NCI-H187 treated with DMSO at 0.1 percent for 48 hours (cell line): ENCODE measurements at regions not wholly inside any gene's neighbourhood (a gene's known extent, or its start where the extent isn't known, plus 50 kb on each side); places are given as distances from the start of the nearest gene placed in this dataset.
"Not testable (repeated sequence)": the region's sequence is repeated elsewhere in the genome, so short reads cannot be mapped to it uniquely, and the experiment has no call there.

ENCODE experiments used
- DNase-seq: peaks from one replicate; lab custom pipeline; 2025; lab: John Stamatoyannopoulos, UW

DNA sequence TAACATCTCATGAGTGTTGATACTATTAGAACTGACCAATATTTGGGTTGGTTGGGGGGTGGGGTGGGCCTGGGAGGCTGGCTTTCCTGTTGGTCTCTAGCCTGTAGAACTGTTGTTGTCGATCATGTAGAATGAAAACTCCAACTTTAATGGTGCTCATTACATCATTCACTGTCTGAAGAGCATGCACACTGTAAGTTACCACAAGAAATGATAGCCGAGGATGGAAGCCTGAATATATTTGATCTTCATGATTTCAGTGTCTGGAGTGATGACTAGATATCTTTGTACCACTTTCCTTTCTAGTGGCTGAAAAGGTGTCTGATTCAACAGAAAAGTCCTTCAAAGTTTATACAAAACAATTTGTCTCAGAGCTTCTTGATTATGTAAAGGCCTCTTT is 123.6 kb downstream of the XCL2 start:
- DNase-seq, result no peak

DNA sequence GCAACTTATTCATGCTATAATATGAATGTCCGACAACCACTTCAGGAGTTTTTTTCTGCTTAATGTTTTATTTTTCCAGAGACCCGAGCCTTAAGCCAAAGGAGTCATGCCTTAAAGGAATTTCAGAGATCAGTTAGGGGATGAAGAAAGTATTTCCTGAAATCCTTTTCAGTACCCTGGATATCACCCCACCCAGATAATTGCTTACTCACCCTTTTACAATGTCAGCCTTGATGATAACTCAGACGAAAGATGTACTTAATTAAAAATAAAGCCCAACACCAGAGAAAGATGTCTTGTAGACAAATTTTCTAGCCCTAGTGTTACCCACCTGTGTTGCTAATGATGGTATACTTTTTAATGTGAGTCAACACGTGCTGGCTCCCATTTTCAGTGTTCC is 124.1 kb downstream of the XCL2 start:
- no peak for DNase-seq

DNA sequence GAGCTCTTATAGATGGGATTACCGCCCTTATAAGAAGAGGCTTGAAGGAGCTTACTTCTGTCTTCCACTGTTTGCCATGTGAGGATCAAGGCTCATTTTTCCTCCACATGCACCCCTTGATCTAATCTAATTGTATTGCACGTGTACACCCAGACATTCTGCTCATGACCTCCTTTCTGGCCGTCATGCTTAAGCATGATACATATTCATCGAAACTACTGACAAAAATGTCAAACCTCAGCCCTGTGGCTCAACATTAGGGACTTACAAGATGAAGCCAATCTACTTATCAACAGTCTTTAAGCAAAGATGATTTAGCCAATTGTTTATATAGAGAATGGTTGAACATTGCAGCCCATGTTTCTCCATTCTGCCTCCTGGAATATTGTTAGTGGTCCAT is 127.6 kb downstream of the XCL2 start:
- DNase-seq, result no peak

DNA sequence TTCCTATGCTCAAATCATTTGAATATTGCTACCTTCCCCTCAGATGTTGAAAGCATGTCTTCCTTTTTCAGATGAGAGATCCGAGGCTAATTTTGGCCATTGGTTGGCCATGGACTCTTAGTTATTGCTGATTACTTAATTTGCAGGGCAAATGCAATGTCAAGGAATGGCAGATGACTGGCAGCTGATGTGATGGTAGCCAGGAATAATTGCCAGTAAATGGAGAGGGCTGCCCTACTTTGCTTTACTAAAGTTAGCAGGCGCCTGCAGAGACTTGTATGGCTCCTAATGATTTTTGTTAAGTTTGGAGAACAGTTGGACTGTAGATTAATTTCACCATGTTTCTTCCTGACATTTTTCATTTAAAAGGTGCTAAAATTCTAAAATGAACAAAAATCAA is 128.9 kb downstream of the XCL2 start:
- DNase-seq, result no peak

DNA sequence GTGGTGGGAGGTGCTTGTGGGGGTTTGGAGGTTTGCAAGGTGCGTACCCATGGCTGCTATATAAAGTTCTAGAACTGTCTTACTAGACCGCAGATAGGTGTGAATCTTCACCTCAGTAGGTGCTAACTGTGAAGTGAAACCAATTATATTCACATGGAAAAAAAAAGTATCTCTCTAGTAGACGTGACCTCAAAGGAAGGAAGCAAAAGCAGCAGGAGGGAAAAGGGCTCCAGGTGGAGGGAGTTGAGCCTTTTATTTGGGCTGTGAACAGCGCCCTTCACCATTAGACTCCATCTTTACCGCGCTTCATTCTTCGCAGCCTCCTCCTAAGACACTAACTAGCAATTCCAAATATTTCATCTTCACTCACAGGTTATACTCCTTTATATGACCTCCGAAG is 129.8 kb downstream of the TBX19 start:
- DNase-seq, result no peak

DNA sequence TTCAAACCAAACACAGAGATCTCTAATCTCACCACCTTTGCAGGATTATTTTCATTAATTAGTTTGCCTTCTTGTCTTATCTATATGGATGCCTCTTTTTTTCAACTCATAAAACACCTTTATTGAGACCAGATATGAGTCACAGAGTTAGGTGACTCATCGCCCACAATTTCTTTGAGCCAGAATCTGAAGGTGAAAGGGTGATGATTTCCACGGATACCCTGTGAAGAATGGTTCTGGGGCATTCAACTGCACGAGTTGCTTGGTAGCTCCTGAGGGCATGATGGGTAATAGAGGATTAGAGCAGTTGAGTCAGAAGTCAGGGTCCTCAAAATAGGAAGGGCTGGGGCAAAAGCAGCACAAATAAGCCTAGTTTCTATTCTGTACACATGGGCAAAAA is 128.2 kb downstream of the TBX19 start:
- no peak for DNase-seq

DNA sequence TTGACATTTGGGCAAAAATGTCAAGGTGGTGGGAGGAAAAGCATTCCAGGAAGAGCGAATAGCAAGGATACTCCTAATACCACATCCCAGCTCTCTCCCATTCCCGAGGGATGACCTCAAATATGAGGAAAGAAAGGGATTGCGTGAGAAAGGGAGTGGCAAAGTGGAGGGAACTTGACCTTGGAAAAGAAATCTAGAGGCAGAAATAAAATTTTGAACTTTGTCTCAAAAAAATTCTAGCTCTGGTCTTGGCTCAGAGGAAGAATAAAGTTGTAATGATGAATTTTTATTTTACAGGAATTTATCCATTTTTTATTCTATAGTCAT is 127.8 kb downstream of the TBX19 start:
- no peak for DNase-seq

DNA sequence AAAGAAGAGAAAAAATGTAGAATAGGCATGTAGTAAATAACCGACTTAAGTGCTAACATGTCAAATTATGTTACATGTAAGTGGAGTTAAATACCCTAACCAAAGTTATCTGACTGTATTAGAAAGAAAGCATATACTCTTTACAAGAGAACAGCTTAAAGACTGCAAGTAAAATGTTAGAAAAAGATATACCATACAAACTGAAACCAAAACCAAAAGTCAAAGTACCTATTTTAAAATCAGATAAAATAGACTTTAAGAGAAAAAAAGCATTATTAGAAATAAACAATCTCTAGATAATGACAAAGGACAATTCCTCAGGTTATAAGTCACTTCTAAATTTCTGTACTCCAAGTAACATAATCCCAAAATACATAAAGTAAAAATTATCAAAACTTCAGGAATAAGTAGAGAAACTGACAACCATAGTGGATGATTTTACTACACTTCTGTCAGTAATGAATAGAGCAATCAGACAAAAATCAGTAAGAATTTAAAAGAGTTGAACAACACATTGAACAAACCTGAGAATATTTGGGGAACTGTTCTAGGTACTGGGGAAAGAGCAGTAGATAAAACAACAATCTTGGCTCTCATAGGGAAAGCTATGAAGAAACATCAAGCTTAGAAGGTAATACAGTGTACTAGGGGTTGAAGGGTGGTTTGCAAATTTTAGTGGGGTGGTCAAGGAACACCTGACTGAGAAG is 127.3 kb downstream of the TBX19 start:
- no peak for DNase-seq

DNA sequence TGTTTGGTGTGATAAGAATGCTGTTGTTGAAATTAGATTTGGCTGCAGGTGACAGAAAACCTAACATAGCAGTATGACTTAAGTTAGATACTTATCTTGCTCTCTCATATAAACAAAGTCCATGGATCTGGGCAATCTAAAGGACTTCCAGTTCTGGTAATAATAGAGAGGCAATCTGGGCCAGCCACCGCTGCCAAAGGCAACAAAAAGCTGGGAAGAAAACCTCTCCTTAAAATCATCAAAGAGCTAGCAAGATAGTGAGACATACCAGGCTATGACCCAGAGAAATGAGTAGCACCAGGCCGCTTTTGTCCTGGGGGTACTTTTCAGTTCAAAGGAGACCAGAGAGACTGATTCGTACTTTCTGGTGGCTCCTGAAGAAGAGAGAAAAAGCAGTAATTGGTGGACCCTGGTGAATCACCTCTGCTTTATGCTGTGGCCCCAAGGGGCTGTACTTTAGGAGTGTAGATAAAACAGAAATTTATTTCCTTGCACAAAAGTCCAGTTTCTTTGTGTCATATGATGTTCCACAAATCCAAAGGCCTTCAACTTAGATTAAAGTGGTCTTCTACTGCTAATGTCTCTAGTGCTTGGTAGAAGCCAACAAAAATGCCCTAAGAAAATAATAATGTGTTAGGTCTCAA is 125.4 kb downstream of the TBX19 start:
- no peak for DNase-seq

DNA sequence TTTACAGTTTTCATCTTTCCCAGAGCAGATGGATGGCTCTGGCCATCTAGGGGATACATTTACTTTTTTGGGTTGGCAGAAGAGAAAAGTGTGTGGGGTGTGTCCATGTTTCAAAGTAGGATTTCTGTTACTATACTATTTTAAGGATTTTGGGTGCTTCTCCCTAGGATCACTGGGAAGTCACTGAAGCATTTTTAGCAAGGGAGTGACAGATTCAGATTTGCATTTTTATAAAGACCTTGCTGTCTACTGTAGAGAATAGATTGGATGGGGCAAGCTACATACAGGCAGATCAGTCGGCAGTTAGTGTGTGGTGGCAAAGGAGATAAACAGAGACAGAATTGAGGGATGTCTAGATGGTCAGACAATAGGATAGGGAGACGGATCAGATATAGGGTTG is 122.5 kb downstream of the TBX19 start:
- no peak for DNase-seq

DNA sequence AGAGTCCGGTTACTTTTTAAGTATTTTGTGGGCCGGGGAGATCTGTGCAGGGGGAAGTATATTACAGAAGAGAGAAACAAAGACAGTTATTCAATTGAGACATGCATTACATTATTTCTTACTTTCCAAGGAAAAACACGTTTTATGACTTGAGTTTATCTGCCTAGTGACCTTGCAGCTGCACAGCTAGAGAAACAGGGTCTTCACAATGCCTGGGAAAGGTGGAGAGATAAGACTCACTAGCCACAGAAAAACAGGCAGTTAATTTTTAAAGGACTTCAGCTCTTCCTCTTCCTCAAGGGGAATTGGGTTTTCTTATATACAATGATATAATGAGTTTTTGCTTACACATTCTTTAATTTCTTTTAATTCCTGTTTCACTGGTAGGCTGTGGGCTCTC is 121.8 kb downstream of the TBX19 start:
- not testable (repeated sequence) for DNase-seq

DNA sequence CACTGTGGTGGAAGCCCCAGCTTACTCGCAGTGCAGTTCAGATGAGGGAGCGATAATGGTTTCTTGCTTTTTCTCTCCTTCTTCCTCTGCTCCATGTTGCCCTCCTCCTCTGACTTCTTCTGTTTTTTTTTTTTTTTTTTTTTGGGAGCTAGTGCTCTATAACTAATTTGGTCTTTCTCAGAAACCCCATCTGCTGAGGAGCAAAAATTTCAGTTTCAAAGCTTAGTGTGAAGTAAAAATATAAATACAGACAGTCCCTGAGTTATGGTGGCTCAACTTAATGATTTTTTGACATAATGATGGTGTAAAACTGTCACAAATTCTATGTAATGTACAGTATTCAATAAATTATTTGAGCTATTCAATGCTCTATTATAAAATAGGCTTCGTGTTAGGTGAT is 120.7 kb downstream of the TBX19 start:
- no peak for DNase-seq

DNA sequence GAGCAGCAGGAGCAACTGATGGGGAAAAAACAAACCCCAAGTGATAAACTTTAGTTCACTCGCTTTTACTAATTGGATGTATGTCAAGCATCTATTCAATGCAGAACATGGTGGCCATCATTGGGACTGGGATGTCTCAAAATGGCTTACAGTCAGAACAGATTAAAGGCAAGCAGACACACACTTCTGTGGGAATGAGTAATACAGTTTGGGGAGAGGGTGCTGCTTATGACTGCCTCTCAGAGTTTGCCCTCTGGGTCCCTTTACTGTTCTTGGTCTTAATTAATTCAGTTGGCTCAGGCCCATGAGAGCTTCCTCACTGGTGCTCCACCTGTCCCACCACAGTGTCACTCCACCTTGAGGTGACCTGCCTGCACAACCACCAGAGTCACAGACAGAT is 119.5 kb downstream of the TBX19 start:
- no peak for DNase-seq

DNA sequence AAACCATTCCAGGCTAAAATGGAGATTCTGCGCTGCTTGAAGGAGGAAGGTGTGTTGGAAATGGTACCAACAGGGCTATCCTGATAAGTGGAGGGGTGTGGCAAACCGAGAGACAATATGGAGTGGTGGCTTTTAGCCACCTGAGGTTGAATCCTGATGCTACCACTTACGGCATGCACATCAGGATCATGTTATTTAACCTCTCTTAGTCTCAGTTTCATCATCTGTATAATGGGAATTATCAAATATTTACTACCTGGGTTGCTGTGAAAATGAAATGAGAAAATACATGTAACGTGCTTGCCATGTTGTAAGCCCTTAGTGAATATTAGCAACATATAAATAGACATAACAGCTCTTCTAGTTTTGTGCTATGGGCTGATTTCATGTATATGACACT is 117.1 kb downstream of the TBX19 start:
- DNase-seq, result no peak

DNA sequence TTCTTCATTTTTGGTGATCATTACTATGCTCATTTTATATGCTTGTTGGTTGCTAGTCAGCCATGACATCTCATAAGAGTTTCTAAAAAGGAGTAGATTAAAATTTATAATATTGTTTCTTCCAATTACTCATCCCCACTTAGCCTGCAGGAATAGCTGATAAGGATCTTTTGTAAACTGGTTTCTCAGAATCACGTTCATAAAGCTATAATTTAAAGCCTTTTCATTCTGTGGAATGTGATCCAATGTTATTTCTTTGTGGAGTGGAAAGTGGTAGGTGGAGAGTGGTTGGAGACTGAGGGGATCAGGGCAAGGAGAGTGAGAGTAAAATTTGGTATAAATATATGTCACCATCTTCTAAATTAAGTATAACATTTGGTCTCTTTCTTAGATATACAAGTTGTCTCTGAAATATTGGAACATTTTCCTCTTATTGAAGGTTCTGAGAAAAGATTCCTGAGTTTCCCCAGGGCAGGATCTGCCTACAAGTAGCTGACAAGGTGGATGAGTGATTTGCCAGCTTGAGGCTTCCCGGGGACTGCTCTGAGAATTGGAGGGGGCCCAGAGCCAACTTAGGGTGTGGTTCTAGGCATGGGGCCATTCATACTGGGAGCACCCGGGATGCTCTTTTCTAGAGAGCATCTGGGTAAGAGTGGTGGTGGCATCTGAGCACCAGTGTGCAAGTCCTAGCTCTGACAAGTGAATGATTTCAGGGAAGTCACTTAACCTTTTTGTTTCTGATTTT is 116.4 kb downstream of the TBX19 start:
- no peak for DNase-seq

DNA sequence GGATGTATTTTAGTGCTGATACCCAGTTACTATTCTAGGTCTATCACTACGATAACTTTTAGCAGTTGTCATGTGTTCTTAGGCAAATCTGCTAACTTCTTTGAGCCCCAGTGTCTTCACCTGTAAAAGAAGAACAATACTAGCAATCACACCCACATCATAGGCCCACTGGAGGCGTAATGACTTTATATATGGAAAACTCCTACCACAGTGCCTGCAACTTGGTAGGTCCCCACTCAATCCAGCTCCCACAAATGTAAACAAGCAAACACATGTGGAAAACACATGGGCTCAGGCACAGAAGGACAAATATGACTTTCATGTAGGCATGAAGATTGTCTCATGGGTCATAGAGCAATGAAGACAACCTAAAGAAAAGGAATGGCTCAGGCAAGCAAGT is 115.8 kb downstream of the TBX19 start:
- no peak for DNase-seq

DNA sequence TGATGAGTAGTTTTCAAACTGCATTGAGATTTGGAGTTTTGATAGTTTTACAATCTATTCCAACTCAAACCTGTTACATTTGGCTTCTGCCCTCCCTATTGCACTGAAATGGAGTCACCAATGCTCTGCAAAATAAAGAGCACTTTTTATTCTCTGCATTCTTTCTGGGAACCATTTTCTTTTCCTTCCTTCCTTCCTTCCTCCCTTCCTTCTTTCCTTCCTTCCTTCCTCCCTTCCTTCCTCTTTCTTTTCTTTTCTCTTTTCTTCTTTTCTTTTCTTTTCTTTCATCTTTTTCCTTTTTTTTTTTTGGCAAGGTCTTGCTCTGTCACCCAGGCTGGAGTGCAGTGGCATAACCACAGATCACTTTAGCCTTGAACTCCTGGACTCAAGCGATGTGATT is 114.2 kb downstream of the TBX19 start:
- no peak for DNase-seq

DNA sequence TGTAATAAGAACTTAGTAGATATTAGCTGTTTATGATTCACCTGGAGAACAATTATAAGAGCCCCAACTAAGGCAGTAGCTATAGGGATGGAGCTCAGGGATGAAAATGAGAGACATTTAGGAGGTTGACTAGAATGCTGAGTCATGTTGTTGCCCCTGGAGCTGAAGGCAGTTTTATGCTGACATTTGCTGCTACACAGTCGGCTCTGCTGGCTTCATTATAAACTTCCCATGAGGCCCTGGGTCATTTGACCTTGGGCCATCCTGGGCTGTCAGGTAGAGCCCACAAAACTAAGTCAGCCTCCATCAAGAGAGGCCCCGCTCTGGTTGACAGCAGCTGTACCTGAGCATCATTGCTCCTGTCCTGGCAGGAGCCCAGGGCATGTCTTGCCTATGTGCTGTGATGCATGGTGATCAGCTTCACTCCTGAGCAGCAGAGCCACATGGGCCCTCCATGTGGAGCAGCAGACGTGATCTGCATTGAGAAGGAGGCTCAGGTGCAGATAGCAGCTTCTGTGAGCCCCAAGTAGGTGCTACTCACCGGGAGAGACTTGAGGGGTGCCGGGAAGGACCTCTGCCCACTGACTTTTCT is 112.4 kb downstream of the TBX19 start:
- DNase-seq, result no peak

DNA sequence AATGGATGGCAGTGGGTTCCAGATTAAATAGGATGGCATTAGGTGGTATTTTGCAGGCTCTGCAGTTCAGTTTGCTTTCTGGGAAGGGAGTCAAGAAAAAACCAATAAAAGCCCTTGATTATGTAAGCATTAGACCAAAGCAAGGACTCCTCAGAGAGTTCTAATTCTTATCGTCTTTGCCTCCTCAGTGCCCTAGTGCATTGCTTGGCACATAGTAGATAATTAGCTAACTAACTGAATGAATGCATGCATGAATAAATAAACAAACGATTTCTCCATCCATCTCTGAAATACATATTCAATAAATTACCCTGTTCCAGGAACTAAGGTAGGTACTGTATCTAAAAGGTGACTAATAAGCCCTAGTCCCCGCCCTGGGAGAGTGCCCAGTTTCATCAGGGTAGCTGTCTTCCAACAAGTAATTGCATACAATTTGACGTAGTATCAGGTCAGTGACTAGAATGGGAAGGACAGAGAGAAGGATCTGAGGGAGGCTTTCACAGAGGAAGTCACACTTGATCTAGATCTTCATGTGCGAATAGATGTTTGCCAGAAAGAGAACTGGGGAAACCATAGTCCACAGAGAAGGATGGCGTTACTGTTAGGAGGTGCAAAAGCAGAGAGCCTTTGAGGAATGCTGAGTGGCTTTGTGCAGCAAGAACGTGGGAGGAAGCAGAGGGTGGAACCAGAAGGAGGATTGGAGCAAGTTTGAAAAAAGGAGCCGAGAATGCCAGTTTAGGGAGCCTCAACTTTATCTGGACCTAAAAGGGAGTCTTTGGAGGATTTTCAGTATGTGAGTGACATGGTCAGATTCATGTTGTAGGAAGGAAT is 111.4 kb downstream of the TBX19 start:
- no peak for DNase-seq

DNA sequence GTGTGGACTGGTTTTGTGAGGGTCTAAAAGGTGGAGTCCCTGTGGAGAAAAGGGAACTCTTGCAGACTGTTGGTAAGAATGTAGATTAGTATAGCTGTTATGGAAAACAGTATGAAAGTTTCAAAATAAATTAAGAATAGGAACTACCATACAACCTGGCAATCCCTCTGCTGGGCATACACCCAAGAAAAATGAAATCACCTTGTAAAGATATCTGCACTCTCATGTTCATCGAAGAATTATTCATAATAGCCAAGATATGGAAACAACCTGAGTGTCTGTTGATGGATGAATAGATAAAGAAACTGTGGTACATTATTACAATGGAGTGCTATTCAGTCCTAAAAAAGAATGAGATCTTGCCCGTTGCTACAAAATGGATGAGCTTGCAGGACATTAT is 109.6 kb downstream of the TBX19 start:
- DNase-seq, result no peak

DNA sequence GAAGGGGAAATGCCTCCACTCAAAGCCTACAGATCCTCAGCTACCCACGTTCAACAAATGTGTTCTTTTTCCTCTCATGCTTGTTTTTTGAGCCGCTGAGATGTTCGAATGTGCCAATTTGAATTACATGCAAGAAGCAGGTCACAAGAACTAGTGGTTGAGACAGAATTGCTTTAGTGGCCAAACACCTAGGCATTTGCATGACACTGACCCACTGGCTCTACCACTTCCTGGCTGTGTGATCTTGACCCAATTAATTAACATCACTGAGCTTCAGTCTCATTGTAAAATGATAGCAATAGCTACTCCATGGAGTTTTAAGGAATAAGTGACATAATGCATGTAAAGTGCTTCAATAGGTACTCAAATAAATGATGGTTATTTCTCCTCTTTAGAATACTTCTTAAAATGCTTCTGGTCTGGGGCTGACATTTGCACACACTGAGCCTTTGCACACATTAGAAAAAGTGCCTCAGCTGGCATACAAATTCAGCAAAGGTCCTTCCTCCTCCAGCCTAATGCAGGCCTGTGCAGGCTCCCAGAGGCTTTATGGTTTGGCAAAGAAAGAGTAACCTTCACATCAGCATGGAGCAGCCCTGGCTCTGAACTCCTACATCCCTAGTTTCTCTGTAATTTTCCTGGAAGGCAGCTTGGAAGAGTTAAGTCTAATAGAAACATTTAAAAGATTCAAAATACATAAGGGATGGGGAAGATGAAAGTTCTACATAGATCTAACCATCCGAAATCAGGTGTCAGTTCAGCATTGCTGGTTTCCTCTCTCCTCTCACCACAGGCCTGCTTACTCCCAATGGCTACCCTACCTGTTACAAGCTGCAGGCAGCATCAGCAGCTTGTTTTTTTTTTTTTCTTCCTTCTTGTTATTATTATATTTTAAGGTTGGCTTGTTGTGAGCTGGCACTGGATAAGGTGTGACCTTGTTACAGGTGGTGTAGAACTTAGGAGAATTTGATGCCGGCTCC is 107.4 kb downstream of the TBX19 start:
- no peak for DNase-seq
